Upper lobe of left lung (tissue), 4 donors: ENCODE measurements at regions not wholly inside any gene's neighbourhood (a gene's known extent, or its start where the extent isn't known, plus 50 kb on each side); places are given as distances from the start of the nearest gene placed in this dataset.

Source experiments
- EP300 ChIP-seq, 4 donors: sonication (generic); formaldehyde crosslinking; IDR thresholded peaks; one replicate each; pipeline ENCODE4 v1.5.1; 2017; ENCODE audit warnings: antibody characterized with exemption in 4 of 4, control low read depth in 2 of 4
- POLR2A ChIP-seq, 4 donors: fragments of 450-650 bp; IDR thresholded peaks; one replicate each; pipeline ENCODE4 v1.5.1; 2016 to 2017; ENCODE audit warnings: antibody characterized with exemption in 4 of 4, mild to moderate bottlenecking in 2 of 4
- TF ChIP-seq, protein P1 (sequence below), 6 experiments: fragments of 450-650 bp in 4 of 6; fragments of 200-600 bp in 2 of 6; sonication (generic) in 2 of 6; IDR thresholded peaks; one replicate each; pipeline ENCODE4 v1.5.1; 2016 to 2019; ENCODE audit warnings: antibody characterized with exemption in 6 of 6

GRCh38 chr2:196486146-196486545 lies 153.4 kb upstream of the CCDC150 start:
- TF ChIP-seq, protein P1, sequence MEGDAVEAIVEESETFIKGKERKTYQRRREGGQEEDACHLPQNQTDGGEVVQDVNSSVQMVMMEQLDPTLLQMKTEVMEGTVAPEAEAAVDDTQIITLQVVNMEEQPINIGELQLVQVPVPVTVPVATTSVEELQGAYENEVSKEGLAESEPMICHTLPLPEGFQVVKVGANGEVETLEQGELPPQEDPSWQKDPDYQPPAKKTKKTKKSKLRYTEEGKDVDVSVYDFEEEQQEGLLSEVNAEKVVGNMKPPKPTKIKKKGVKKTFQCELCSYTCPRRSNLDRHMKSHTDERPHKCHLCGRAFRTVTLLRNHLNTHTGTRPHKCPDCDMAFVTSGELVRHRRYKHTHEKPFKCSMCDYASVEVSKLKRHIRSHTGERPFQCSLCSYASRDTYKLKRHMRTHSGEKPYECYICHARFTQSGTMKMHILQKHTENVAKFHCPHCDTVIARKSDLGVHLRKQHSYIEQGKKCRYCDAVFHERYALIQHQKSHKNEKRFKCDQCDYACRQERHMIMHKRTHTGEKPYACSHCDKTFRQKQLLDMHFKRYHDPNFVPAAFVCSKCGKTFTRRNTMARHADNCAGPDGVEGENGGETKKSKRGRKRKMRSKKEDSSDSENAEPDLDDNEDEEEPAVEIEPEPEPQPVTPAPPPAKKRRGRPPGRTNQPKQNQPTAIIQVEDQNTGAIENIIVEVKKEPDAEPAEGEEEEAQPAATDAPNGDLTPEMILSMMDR (IDR thresholded peaks at IDR 0.05) = no peak
- TF ChIP-seq EP300 (IDR thresholded peaks at IDR 0.05) (no peak), POLR2A (IDR thresholded peaks at IDR 0.05) (no peak)
